Posterior cingulate gyrus (tissue), 11 donors: ENCODE measurements at regions not wholly inside any gene's neighbourhood (a gene's known extent, or its start where the extent isn't known, plus 50 kb on each side); places are given as distances from the start of the nearest gene placed in this dataset.
"Not testable (repeated sequence)": the region's sequence is repeated elsewhere in the genome, so short reads cannot be mapped to it uniquely, and the experiment has no call there.

ENCODE experiments used
- DNase-seq, 10 donors: peaks; one replicate each; pipeline versions ENCODE4 v3.0.0 to v3.0.0-alpha.2; 2020 to 2021; ENCODE audit warnings: mixed read lengths in 3 of 10
- intact Hi-C: fragments of 100-400 bp; cut with DNase I; formaldehyde crosslinking; loops from one replicate; pipeline ENCODE4 v1.15.1; 2023

DNA sequence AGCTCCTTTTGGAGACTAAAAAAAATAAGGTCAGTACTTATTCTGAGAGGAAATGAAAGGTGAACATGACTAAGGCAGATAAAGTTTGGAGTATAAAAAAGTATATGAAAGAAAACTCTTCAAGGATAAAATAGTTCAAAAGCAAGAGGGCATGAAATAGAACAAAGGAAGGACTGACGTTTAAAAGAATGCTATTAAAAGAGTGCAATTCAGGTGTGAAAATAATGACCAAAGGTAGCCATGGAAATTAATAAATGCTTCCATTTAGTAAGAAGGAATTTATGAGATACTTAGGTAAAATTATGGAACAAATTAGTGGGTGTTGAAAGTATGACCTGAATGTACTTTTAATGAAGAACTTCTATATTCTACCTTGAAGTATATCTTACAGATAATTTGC lies 128.2 kb upstream of the WDFY3 start:
- no peak for DNase-seq
- intact Hi-C loops: no loop called here

DNA sequence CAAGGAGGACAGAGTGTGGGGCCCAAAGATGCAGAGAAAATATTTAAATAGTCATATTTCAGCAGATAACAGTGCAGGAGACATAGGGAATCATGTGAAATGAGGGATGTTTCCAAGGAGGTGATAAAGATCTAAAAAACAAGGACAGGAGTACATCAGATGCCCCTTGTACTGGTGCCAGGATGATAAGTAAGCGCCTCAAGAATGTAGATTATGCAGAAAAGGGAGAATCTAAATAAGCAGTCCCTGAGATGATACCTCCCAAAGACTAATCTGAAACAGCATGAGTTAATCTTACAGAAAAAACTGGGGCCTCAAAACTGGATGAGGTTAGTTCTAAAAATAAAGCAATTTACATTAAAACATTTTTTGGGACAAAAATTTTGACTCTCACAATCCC lies 136.1 kb upstream of the WDFY3 start:
- intact Hi-C loops: no loop called here

DNA sequence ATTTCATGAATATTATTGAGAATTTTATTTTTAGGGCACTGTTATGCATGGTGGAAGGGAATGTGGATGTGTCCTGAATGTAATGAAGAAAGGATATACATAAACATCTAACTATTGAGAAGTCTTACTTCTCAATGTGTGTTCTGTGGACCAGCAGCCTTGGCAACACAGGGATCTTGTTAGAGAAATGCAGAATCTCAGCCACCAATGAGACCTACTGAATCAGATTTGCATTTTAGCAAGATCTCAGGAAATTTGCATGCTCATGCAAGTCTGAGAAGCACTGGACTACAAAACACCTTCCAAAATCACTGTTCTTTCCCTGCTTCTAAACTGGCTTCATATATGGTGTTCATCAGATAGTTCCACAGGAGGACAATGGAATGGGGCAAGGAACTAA lies 139.7 kb upstream of the WDFY3 start:
- intact Hi-C loops: no loop called here
- DNase-seq: no peak

More for the DNA sequence above, 136.1 kb upstream of the WDFY3 start:
- DNase-seq: no peak

DNA sequence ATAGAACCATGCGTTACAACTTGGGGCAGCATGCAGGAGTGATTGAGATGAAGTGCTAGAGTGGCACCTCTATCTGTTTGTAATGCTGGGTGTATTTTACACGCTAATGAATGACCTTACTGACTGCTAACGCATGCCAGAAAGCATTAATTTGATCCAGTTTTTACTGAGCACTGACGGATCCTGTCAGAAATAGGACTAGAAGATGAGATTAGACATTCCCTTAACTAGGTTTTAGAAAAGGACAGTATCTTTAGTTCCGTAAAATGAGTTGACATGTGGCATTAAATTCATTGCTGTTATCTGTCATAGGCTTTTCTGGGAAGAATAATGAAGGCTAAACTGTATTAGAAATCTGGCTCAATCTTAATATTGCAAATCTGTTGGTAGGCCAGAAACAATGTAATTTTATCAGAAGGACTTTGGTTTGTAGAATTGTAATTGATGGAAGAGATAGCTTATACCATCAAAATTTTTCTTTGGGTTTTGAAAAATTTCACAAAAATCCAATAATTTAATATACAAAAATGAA lies 140.4 kb upstream of the WDFY3 start:
- DNase-seq: no peak
- intact Hi-C loops: no loop called here

DNA sequence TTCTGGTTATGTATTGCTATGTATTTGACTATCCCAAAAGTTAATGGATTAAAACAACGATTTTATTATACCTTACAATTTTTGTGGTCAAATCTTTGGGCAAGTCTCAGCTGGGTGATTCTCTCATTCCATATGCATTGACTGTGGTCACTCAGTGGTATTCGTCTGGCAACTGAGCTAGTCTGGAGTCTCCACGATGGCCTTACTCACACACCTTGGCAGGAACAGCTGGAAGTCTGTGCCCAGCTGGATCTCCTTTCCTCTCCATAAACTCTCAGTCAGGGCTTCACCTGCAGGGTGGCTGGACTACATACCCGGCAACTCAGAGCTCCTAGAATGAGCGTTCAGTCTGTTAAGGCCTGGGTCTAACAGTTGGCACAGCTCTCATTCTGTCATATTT lies 141.1 kb upstream of the WDFY3 start:
- intact Hi-C loops: no loop called here
- DNase-seq: no peak

DNA sequence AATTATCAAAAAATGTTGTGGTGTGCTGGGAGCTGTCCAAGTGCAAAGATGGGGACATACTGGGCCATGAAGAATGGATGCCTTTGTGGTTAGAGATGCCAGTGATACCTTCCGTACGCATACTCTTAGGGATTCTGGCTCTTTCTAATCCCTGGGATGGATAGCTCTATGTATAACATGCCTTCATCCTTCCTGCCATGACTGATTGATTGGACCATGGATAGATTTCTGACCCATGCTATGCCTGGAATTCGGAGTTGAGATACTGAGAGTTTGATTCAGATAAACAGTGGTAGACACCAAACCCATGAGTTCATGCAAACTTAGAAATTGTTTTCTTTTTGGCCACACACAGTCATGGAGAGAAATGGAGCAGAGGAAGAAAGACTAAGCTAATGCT lies 147.2 kb upstream of the WDFY3 start:
- intact Hi-C loops: no loop called here
- DNase-seq: no peak

DNA sequence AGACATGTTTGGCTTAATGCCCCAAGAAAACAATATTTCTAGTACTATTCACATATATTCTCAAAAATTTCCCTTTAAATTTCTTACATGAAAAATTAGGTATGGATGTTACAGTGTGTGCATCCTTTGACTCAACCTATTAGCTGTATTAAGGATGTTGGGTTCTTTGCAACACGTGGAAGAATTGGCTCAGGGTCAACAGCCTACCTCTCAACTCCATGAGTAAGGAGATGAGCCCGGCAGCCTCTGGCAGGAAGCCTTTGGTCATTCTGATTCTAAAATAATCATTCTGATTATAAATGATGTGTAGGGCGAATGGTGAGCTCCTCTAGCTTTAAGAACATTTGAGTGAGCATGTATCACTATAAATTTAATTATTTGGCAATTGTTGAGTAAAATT lies 148.0 kb upstream of the WDFY3 start:
- intact Hi-C loops: no loop called here

DNA sequence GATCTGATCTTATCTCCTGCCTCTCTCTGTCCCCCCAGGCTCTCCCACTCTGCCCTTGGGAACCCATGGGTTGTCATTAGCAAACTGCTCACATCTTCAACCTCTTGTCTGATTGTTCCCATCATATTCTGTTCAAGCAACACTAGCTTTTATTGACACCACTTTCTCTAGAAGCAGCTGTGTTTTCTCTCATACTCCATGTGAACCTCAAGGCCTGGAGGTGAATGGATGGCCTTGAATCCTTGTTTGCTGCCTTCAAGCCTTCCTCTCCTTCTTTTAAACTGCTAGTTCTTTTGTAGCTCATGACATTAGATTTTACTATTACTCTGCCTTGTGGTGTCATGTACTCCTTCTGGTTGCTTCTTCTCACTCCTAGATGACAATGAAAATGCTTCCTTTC lies 149.5 kb upstream of the WDFY3 start:
- intact Hi-C loops: no loop called here
- DNase-seq: no peak

More for the DNA sequence above, 148.0 kb upstream of the WDFY3 start:
- no peak for DNase-seq

DNA sequence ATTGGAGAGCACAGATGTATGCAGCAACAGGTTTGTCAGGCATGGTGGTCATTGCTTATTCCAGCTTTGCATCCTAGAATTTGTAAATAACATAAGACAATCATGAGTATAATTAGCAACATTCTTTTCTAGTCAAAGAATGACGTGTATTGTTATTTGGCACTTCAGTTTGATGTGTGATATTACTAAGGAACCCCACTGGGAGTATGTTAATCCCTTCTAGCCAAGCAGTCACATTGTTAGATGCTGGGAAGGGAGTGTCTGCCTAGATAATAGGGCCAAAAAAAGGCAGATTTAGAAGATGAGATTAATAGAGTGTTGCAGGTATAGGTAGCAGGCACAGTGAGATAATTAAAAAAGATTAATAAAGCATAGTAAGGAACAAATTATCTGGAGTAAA lies 159.2 kb upstream of the WDFY3 start:
- DNase-seq: no peak
- intact Hi-C loops: no loop called here

DNA sequence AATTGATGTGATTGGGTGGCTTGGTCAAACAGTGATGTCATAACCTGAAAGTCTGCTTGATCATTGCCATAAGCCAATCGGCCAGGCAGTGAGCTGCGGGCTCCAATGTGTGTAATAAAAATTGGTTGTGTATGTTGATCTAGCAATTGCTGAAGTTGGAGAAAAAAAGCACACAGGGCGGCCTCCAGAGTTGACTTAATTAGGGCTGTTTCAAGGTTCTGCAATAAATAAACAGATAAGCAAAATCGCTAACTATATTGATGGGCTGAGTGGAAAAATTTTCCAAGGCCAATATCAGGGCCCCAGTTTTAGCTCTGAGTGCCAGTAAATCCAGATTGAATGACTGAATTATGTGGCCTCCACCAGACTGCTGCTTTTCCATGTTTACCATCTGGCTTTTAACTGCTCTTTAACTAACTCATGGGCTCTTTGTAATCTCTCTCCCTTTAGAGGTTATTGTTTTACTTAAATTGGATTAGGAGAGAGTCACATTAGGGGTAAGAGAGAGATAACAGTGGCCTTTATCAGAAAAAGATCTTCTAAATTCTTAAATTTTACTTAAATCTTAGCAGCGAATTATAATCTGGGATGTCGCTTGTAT lies 160.6 kb upstream of the WDFY3 start:
- DNase-seq: no peak
- intact Hi-C loops: no loop called here

DNA sequence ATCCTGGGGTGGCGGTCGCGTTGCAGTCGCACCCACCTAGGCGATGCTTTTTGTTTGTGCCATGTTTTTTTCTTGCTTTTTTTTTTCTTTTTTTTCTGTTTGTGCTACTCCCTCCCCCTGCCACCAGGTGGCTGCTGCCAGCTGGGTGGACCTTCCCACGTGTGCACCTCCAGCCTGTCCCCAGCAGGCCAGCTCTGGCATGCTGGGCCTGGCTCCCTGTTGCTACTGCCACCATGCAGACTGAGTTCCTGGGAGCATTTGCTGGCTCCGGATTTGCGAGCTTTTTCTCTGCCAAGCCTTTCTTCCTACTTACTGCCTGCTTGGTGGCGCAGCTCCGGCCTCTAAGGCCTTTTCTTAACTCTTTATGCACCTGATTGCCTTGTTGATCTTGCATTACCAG lies 161.2 kb upstream of the WDFY3 start:
- peak in 3 of 10 donors; percentile 9 to 71 (median 45) for DNase-seq
- intact Hi-C loops: no loop called here

DNA sequence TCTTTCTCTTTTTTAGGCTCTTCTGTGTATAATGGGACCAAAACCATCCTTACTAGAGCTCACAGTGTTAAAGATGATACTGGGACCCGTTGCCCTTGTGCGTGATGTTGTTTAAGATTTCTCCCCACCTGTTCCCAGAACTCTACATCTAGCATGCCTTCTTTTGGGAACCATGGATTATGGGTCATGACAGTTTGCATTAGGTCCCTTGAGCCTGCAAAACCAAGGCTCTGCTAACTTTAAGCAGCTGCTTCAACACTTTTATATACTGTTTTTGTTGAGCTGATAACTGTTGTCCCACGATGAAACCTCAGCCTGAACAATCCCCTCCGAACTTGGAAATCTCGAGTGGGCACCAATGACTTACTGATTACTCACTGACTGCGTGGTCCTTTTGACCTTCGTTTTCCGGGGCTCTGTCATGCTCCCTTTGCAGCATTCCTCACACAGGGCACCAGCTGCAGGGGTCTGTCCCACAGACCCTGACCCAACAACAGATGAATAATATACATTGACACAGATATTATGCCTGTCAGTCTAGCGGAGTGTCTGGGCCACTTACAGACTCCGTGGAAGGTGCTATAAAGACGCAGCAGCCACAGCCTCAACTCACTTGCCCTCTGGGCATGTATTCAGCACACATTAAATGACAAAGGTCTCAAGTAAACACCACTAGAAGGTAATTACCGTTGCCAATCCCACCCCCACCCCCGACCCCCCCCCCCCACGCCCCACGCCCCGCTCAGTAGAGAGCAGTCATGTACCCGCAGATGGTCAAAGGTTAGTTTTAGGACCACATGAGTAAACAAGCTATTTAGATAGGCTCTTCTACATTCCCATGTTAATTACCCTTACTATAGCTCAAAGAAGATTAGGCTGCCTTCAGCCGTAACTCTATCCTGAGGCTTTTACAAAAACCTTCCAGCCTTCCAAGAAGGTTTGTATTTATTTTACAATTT lies 162.0 kb upstream of the WDFY3 start:
- intact Hi-C loops: no loop called here
- DNase-seq: no peak

DNA sequence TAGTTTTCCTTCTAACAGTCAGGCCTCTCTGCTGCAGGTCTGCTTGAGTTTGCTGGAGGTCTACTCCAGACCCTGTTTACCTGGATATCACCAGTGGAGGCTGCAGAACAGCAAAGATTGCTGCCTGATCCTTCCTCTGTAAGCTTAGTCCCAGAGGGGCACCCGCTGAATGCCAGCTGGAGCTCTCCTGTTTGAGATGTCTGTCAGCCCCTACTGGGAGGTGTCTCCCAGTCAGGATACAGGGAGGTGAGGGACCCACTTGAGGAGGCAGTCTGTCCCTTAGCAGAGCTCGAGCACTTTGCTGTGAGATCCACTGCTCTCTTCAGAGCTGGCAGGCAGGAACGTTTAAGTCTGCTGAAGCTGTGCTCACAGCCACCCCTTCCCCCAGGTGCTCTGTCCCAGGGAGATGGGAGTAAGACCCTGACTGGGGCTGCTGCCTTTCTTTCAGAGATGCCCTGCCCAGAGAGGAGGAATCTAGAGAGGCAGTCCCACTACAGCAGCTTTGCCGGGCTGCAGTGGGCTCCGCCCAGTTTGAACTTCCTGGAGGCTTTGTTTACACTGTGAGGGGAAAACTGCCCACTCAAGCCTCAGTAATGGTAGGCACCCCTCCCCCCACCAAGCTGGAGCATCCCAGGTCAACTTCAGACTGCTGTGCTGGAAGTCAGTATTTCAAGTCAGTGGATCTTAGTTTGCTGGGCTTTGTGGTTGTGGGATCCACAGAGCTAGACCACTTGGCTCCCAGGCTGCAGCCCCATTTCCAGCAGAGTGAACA lies 163.1 kb upstream of the WDFY3 start:
- DNase-seq, intact Hi-C loops: not testable (repeated sequence)

DNA sequence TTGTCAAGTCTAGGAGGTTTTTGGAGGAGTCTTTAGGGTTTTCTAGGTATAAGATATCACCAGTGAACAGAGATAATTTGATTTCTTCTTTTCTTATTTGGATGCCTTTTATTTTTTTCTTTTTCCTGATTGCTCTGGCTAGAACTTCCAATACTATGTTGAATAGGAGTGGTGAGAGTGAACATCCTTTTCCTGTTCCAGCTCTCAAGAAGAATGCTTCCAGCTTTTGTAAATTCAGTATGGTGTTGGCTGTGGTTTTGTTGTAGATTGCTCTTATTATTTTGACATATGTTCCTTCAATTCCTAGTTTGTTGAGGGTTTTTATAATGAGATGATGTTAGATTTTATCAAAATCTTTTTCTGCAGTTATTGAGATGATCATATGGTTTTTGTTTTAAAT lies 165.6 kb upstream of the WDFY3 start:
- intact Hi-C loops: no loop called here
- no peak for DNase-seq

DNA sequence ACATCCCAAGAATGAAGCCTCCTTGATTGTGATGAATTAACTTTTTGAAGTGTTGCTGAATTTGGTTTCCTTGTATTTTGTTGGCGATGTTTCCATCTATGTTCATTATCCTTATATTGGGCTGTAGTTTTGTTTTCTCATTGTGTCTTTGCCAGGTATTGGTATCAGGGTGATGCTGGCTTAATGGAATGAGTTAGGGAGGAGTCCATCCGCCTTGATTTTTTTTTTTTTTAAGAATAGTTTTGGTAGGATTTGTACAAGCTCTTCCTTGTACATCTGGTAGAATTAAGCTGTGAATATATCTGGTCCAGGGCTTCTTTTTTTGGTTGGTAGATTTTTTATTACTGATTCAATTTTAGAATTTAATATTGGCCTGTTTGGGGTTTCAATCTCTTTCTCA lies 166.1 kb upstream of the WDFY3 start:
- DNase-seq: no peak
- intact Hi-C loops: no loop called here

DNA sequence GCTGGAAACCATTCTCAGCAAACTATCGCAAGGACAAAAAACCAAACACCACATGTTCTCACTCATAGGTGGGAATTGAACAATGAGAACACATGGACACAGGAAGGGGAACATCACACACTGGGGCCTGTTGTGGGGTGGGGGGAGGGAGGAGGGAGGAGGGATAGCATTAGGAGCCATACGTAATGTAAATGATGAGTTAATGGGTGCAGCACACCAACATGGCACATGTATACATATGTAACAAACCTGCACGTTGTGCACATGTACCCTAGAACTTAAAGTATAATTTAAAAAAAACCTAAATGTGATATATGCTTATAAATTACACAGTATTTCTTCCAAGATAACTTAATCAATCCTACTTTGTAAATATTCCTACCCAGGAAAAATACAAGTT lies 173.3 kb upstream of the WDFY3 start:
- intact Hi-C loops: loop anchor here (10.0 kb wide), 1 partner anchor 905 kb away; no protein-coding TSS in a partner anchor

DNA sequence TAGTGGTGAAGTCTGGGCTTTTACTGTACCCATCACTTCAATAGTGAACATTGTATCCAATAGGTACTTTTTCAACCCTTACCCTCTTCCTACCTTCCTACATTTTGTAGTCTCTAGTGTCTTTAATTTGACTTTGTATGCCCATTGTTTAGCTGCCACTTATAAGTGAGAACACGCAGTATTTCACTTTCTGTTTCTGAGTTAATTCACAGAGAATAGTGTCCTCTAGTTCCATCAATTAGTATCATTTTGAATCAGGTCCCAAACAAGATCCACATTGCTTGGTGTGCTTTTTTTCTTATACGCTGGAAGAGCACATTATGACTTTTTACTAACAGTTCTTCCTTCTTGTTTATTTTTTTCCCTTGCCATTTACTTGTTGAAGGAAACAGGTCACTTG lies 176.0 kb upstream of the WDFY3 start:
- intact Hi-C loops: loop anchor here (10.0 kb wide), 1 partner anchor 902 kb away; no protein-coding TSS in a partner anchor
- DNase-seq: no peak

More for the DNA sequence above, 173.3 kb upstream of the WDFY3 start:
- not testable (repeated sequence) for DNase-seq

DNA sequence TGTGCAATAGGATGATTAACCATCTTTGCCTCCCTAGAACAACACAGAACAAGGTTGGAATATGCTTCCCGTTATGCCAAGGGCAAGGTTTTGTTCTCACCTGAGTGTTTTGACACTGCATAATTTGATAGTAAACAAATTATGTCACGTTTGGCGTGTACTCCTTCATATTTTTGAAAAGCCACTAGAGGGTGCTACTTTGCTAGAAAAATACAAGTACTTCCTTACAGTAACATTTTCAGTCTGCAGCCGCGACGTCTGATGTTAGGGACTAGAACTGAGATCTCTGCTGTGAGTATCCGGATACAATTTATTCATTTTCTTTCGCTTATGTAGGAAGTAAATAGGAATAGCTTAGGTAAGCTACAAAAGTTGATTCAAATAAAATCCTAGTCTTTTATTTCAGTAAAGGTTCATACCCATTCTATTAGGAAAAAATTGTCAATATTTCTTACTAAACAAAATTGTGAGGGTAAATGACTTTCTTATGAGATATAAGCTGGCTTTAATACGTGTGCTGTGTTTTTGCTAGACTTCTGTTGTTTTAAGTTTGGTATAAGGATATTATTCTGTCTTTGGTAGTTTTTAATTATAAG lies 181.1 kb upstream of the WDFY3 start:
- intact Hi-C loops: loop anchor here (1.0 to 10.0 kb wide), 4 partner anchors 224 to 897 kb away; no protein-coding TSS in a partner anchor
- DNase-seq: peak in 8 of 10 donors; percentile 27 to 84 (median 56)

DNA sequence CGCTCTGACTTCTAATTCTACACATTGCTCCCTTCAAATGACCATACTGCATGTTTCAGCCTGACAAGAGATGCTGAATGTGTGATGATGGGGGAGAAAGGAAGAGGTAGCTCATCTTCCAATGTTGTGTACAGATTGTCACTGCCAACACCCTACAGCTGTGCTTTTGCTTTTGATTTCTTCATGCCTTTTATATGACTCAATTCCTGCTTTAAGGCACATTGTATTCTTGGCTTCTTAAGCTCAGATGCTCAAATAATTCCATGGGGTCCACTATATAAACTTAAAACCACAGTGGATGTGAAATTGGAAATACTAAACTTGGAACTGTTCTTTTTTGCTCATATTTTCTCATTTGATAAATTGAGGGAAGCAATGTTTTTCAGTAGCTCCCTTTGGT lies 183.2 kb upstream of the WDFY3 start:
- DNase-seq: no peak
- intact Hi-C loops: loop anchor here (5.0 to 10.0 kb wide), 2 partner anchors 648 to 895 kb away; no protein-coding TSS in a partner anchor

DNA sequence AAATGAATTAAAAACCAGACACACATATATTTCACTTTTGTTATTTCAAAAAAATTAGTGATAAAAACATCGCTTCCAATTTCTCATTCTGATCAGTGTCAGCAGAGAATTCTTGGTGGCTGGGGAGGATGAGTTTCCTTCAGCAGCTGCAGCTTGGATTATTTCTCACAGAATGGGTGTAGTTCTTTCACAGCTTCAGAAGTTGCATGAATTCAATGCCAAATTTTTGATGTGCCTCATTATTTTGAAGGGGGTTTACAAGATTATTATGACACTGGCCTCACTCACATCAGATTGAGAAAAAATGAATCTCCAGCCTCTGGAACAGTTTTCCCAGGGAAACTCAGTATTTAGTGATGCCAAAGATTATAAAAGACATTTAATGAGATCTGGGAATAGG lies 184.9 kb upstream of the WDFY3 start:
- intact Hi-C loops: no loop called here
- no peak for DNase-seq
